HG02840 (cell line): ENCODE measurements at regions not wholly inside any gene's neighbourhood (a gene's known extent, or its start where the extent isn't known, plus 50 kb on each side); places are given as distances from the start of the nearest gene placed in this dataset.
"Not testable (repeated sequence)": the region's sequence is repeated elsewhere in the genome, so short reads cannot be mapped to it uniquely, and the experiment has no call there.

ENCODE experiments used
- ATAC-seq: cut with Tn5 transposase; IDR thresholded peaks from one replicate; pipeline ENCODE4 v1.9.1; 2021; ENCODE audit warnings: mild to moderate bottlenecking, moderate library complexity, moderate number of reproducible peaks; ENCODE audit not compliant: unreplicated experiment, low FRiP score

GRCh38 chr5:158524070-158524469 is 575.6 kb downstream of the EBF1 start:
- ATAC-seq, result no peak

GRCh38 chr5:158522776-158523175 is 576.9 kb downstream of the EBF1 start:
- ATAC-seq, result no peak

GRCh38 chr5:158521995-158522394 is 577.7 kb downstream of the EBF1 start:
- ATAC-seq, result no peak

GRCh38 chr5:158519433-158520021 is 580.2 kb downstream of the EBF1 start:
- no peak for ATAC-seq

GRCh38 chr5:158516521-158516920 is 583.2 kb downstream of the EBF1 start:
- no peak for ATAC-seq

- ATAC-seq, result no peak
Measured at GRCh38 chr5:158514986-158515359, 584.7 kb downstream of the EBF1 start.

- ATAC-seq, result no peak
Measured at GRCh38 chr5:158514319-158514985, 585.3 kb downstream of the EBF1 start.

- no peak for ATAC-seq
Measured at GRCh38 chr5:158513490-158514318, 586.0 kb downstream of the EBF1 start.

GRCh38 chr5:158511454-158511853 is 588.3 kb downstream of the EBF1 start:
- peak; percentile 81 for ATAC-seq

- ATAC-seq, result no peak
Measured at GRCh38 chr5:158510479-158510878, 589.2 kb downstream of the EBF1 start.

- ATAC-seq, result no peak
Measured at GRCh38 chr5:158506648-158507047, 593.1 kb downstream of the EBF1 start.

- ATAC-seq, result no peak
Measured at GRCh38 chr5:158502686-158503085, 597.0 kb downstream of the EBF1 start.

GRCh38 chr5:158499892-158500418 is 599.8 kb downstream of the EBF1 start:
- no peak for ATAC-seq

- no peak for ATAC-seq
Measured at GRCh38 chr5:158499075-158499891, 600.4 kb downstream of the EBF1 start.

GRCh38 chr5:158496624-158497023 is 603.1 kb downstream of the EBF1 start:
- ATAC-seq, result no peak

GRCh38 chr5:158494541-158494940 is 605.2 kb downstream of the EBF1 start:
- no peak for ATAC-seq

GRCh38 chr5:158494044-158494443 is 605.7 kb downstream of the EBF1 start:
- ATAC-seq, result not testable (repeated sequence)

- ATAC-seq, result no peak
Measured at GRCh38 chr5:158492841-158493242, 606.9 kb downstream of the EBF1 start.

- no peak for ATAC-seq
Measured at GRCh38 chr5:158492136-158492535, 607.6 kb downstream of the EBF1 start.

GRCh38 chr5:158487664-158488063 is 612.1 kb downstream of the EBF1 start:
- ATAC-seq, result no peak
